ENCODE measurements at regions not wholly inside any gene's neighbourhood (a gene's known extent, or its start where the extent isn't known, plus 50 kb on each side); places are given as distances from the start of the nearest gene placed in this dataset.

GRCh38 chr2:83595121-83595690, 863.9 kb downstream of the SUCLG1 start:
- H3K36me3 ChIP-seq (ENCODE audit: insufficient read depth, low read length): no peaks in the 10 kb centered on the region
- peaks cover 4% of the 10 kb centered on the region; the same call in 1 of the 2 replicates for H3K9me3 ChIP-seq (ENCODE audit: insufficient read depth, low read depth, low read length)
- no peak overlapping the region for H3K9ac ChIP-seq (ENCODE audit: low read depth, low read length)
- 100% methylated on average over 2 of the region's 2 CpGs for WGBS
- no peak overlapping the region for H3K27ac ChIP-seq (ENCODE audit: low read depth, low read length)
- no peaks in the 10 kb centered on the region for H3K4me1 ChIP-seq (ENCODE audit: insufficient read depth, low read length)
- H3K4me3 ChIP-seq (ENCODE audit: low read length): no peak overlapping the region
- no peaks in the 10 kb centered on the region for H3K27me3 ChIP-seq (ENCODE audit: insufficient read depth, low read length)

- Histone ChIP-seq H3K36me3 (ENCODE audit: insufficient read depth, low read length) (no peaks in the 10 kb centered on the region), H3K27ac (ENCODE audit: low read depth, low read length) (no peak overlapping the region), H3K9ac (ENCODE audit: low read depth, low read length) (no peak overlapping the region), H3K4me1 (ENCODE audit: insufficient read depth, low read length) (no peaks in the 10 kb centered on the region), H3K27me3 (ENCODE audit: insufficient read depth, low read length) (no peaks in the 10 kb centered on the region), H3K9me3 (ENCODE audit: insufficient read depth, low read depth, low read length) (peaks cover 4% of the 10 kb centered on the region; the same call in 1 of the 2 replicates), H3K4me3 (ENCODE audit: low read length) (no peak overlapping the region)
- 93% methylated on average over 5 of the region's 5 CpGs for WGBS
These were observed 864.6 kb downstream of the SUCLG1 start for GRCh38 chr2:83594241-83595120.

GRCh38 chr2:83587309-83587708, 871.8 kb downstream of the SUCLG1 start:
- Histone ChIP-seq H3K4me1 (ENCODE audit: insufficient read depth, low read length) (peaks cover 15% of the 10 kb centered on the region), H3K27ac (ENCODE audit: low read depth, low read length) (no peak overlapping the region), H3K27me3 (ENCODE audit: insufficient read depth, low read length) (no peaks in the 10 kb centered on the region), H3K9me3 (ENCODE audit: insufficient read depth, low read depth, low read length) (no peaks in the 10 kb centered on the region), H3K4me3 (ENCODE audit: low read length) (no peak overlapping the region), H3K9ac (ENCODE audit: low read depth, low read length) (no peak overlapping the region), H3K36me3 (ENCODE audit: insufficient read depth, low read length) (no peaks in the 10 kb centered on the region)
- WGBS: 93% methylated on average over 4 of the region's 4 CpGs

- Histone ChIP-seq H3K36me3 (ENCODE audit: insufficient read depth, low read length) (no peaks in the 10 kb centered on the region), H3K27me3 (ENCODE audit: insufficient read depth, low read length) (no peaks in the 10 kb centered on the region), H3K9me3 (ENCODE audit: insufficient read depth, low read depth, low read length) (no peaks in the 10 kb centered on the region), H3K9ac (ENCODE audit: low read depth, low read length) (no peak overlapping the region), H3K4me3 (ENCODE audit: low read length) (no peak overlapping the region), H3K4me1 (ENCODE audit: insufficient read depth, low read length) (peaks cover 15% of the 10 kb centered on the region), H3K27ac (ENCODE audit: low read depth, low read length) (peak overlapping the region; percentile 27)
- WGBS: 62% methylated on average over 1 of the region's 2 CpGs
These were observed 873.8 kb downstream of the SUCLG1 start for GRCh38 chr2:83585250-83585649.

- 47% methylated on average over 3 of the region's 3 CpGs for WGBS
- no peaks in the 10 kb centered on the region for H3K27me3 ChIP-seq (ENCODE audit: insufficient read depth, low read length)
- no peaks in the 10 kb centered on the region for H3K36me3 ChIP-seq (ENCODE audit: insufficient read depth, low read length)
- H3K9me3 ChIP-seq (ENCODE audit: insufficient read depth, low read depth, low read length): no peaks in the 10 kb centered on the region
- H3K4me3 ChIP-seq (ENCODE audit: low read length): no peak overlapping the region
- peak overlapping the region; percentile 27 for H3K27ac ChIP-seq (ENCODE audit: low read depth, low read length)
- H3K4me1 ChIP-seq (ENCODE audit: insufficient read depth, low read length): peaks cover 15% of the 10 kb centered on the region
- H3K9ac ChIP-seq (ENCODE audit: low read depth, low read length): no peak overlapping the region
These were observed 874.4 kb downstream of the SUCLG1 start for GRCh38 chr2:83584672-83585071.

- no peak overlapping the region for H3K4me3 ChIP-seq (ENCODE audit: low read length)
- H3K27me3 ChIP-seq (ENCODE audit: insufficient read depth, low read length): no peaks in the 10 kb centered on the region
- WGBS: 73% methylated on average over 4 of the region's 4 CpGs
- peaks cover 15% of the 10 kb centered on the region for H3K4me1 ChIP-seq (ENCODE audit: insufficient read depth, low read length)
- H3K36me3 ChIP-seq (ENCODE audit: insufficient read depth, low read length): no peaks in the 10 kb centered on the region
- H3K9me3 ChIP-seq (ENCODE audit: insufficient read depth, low read depth, low read length): no peaks in the 10 kb centered on the region
- H3K9ac ChIP-seq (ENCODE audit: low read depth, low read length): no peak overlapping the region
- H3K27ac ChIP-seq (ENCODE audit: low read depth, low read length): no peak overlapping the region
These were observed 876.5 kb downstream of the SUCLG1 start for GRCh38 chr2:83582589-83582988.

- 0 out of 2 replicates have a peak, but pooled peaks cover 4% of the 10 kb centered on the region for H3K4me1 ChIP-seq (ENCODE audit: insufficient read depth, low read length)
- H3K4me3 ChIP-seq (ENCODE audit: low read length): no peak overlapping the region
- no peaks in the 10 kb centered on the region for H3K27me3 ChIP-seq (ENCODE audit: insufficient read depth, low read length)
- no peaks in the 10 kb centered on the region for H3K36me3 ChIP-seq (ENCODE audit: insufficient read depth, low read length)
- H3K9me3 ChIP-seq (ENCODE audit: insufficient read depth, low read depth, low read length): no peaks in the 10 kb centered on the region
- WGBS: 83% methylated on average over 1 of the region's 1 CpG
- no peak overlapping the region for H3K27ac ChIP-seq (ENCODE audit: low read depth, low read length)
- H3K9ac ChIP-seq (ENCODE audit: low read depth, low read length): no peak overlapping the region
These were observed 879.6 kb downstream of the SUCLG1 start for GRCh38 chr2:83579507-83579906.

- H3K4me1 ChIP-seq (ENCODE audit: insufficient read depth, low read length): no peaks in the 10 kb centered on the region
- H3K36me3 ChIP-seq (ENCODE audit: insufficient read depth, low read length): no peaks in the 10 kb centered on the region
- no peak overlapping the region for H3K27ac ChIP-seq (ENCODE audit: low read depth, low read length)
- no peaks in the 10 kb centered on the region for H3K9me3 ChIP-seq (ENCODE audit: insufficient read depth, low read depth, low read length)
- H3K9ac ChIP-seq (ENCODE audit: low read depth, low read length): no peak overlapping the region
- H3K27me3 ChIP-seq (ENCODE audit: insufficient read depth, low read length): no peaks in the 10 kb centered on the region
- H3K4me3 ChIP-seq (ENCODE audit: low read length): no peak overlapping the region
- WGBS: 96% methylated on average over 2 of the region's 2 CpGs
These were observed 880.7 kb downstream of the SUCLG1 start for GRCh38 chr2:83578405-83578804.

GRCh38 chr2:83574614-83575013, 884.5 kb downstream of the SUCLG1 start:
- no peaks in the 10 kb centered on the region for H3K4me1 ChIP-seq (ENCODE audit: insufficient read depth, low read length)
- no peaks in the 10 kb centered on the region for H3K36me3 ChIP-seq (ENCODE audit: insufficient read depth, low read length)
- no peaks in the 10 kb centered on the region for H3K27me3 ChIP-seq (ENCODE audit: insufficient read depth, low read length)
- 96% methylated on average over 1 of the region's 1 CpG for WGBS
- H3K4me3 ChIP-seq (ENCODE audit: low read length): no peak overlapping the region
- H3K9me3 ChIP-seq (ENCODE audit: insufficient read depth, low read depth, low read length): no peaks in the 10 kb centered on the region
- no peak overlapping the region for H3K9ac ChIP-seq (ENCODE audit: low read depth, low read length)
- no peak overlapping the region for H3K27ac ChIP-seq (ENCODE audit: low read depth, low read length)

GRCh38 chr2:83573060-83573459, 886.0 kb downstream of the SUCLG1 start:
- Histone ChIP-seq H3K9ac (ENCODE audit: low read depth, low read length) (no peak overlapping the region), H3K27ac (ENCODE audit: low read depth, low read length) (no peak overlapping the region), H3K36me3 (ENCODE audit: insufficient read depth, low read length) (no peaks in the 10 kb centered on the region), H3K4me3 (ENCODE audit: low read length) (no peak overlapping the region), H3K9me3 (ENCODE audit: insufficient read depth, low read depth, low read length) (no peaks in the 10 kb centered on the region), H3K4me1 (ENCODE audit: insufficient read depth, low read length) (no peaks in the 10 kb centered on the region), H3K27me3 (ENCODE audit: insufficient read depth, low read length) (no peaks in the 10 kb centered on the region)
- 98% methylated on average over 5 of the region's 5 CpGs for WGBS

GRCh38 chr2:83572400-83572799, 886.7 kb downstream of the SUCLG1 start:
- Histone ChIP-seq H3K27ac (ENCODE audit: low read depth, low read length) (no peak overlapping the region), H3K9me3 (ENCODE audit: insufficient read depth, low read depth, low read length) (no peaks in the 10 kb centered on the region), H3K4me1 (ENCODE audit: insufficient read depth, low read length) (no peaks in the 10 kb centered on the region), H3K9ac (ENCODE audit: low read depth, low read length) (no peak overlapping the region), H3K4me3 (ENCODE audit: low read length) (no peak overlapping the region), H3K27me3 (ENCODE audit: insufficient read depth, low read length) (no peaks in the 10 kb centered on the region), H3K36me3 (ENCODE audit: insufficient read depth, low read length) (no peaks in the 10 kb centered on the region)
- 100% methylated on average over 2 of the region's 3 CpGs for WGBS

Data from HUES64 (cell line).